HEK293T (cell line): ENCODE measurements at regions not wholly inside any gene's neighbourhood (a gene's known extent, or its start where the extent isn't known, plus 50 kb on each side); places are given as distances from the start of the nearest gene placed in this dataset.

ENCODE experiments used
- BHLHE40 ChIP-seq: fragments of 450-650 bp; IDR thresholded peaks from 2 replicates; pipeline ENCODE4 v1.6.1; 2016; ENCODE audit warnings: mild to moderate bottlenecking, moderate library complexity, borderline replicate concordance
- CTBP1 ChIP-seq: fragments of 450-650 bp; IDR thresholded peaks from 2 replicates; pipeline ENCODE4 v1.6.1; 2016; ENCODE audit warnings: borderline replicate concordance
- ELF4 ChIP-seq: fragments of 450-650 bp; IDR thresholded peaks from 2 replicates; pipeline ENCODE4 v1.6.1; 2017; ENCODE audit warnings: antibody characterized with exemption
- FOXM1 ChIP-seq: fragments of 450-650 bp; IDR thresholded peaks from 2 replicates; pipeline ENCODE4 v1.6.1; 2017; ENCODE audit warnings: mild to moderate bottlenecking, borderline replicate concordance
- HDGF ChIP-seq: fragments of 450-650 bp; IDR thresholded peaks from 2 replicates; pipeline ENCODE4 v1.6.1; 2017; ENCODE audit warnings: antibody characterized with exemption, borderline replicate concordance
- PKNOX1 ChIP-seq: fragments of 450-650 bp; IDR thresholded peaks from 2 replicates; pipeline ENCODE4 v1.6.1; 2016
- SP1 ChIP-seq: fragments of 450-650 bp; IDR thresholded peaks from 2 replicates; pipeline ENCODE4 v1.6.1; 2017
- TARDBP ChIP-seq: fragments of 450-650 bp; IDR thresholded peaks from 2 replicates; pipeline ENCODE4 v1.6.1; 2016
- ZNF384 ChIP-seq: fragments of 450-650 bp; IDR thresholded peaks from 2 replicates; pipeline ENCODE4 v1.6.1; 2016

- TF ChIP-seq FOXM1 (no peak), HDGF (no peak), PKNOX1 (no peak), BHLHE40 (no peak), ZNF384 (no peak), CTBP1 (no peak), SP1 (no peak), TARDBP (no peak), ELF4 (no peak)
Observed at GRCh38 chr3:159583662-159584061, 405.0 kb upstream of the IL12A start.
